Cardiac muscle cell (in vitro differentiated cells and primary cell): ENCODE measurements at regions not wholly inside any gene's neighbourhood (a gene's known extent, or its start where the extent isn't known, plus 50 kb on each side); places are given as distances from the start of the nearest gene placed in this dataset.

Source experiments
- DNase-seq, 2 donors: peaks; one replicate each; pipeline versions ENCODE4 v3.0.0 to v3.0.0-alpha.2; 2010 to 2017; ENCODE audit warnings: low read depth in 1 of 2, low spot score in 1 of 2
- H3K27ac ChIP-seq: fragments of 200-600 bp; sonication (generic); 2 replicates; pipeline ENCODE4 v1.5.1; 2016
- H3K27me3 ChIP-seq: fragments of 200-600 bp; sonication (generic); 2 replicates; pipeline ENCODE4 v1.6.0; 2016; ENCODE audit warnings: control low read depth
- H3K36me3 ChIP-seq: fragments of 200-600 bp; sonication (generic); 2 replicates; pipeline ENCODE4 v1.5.1; 2016; ENCODE audit warnings: control low read depth
- H3K4me1 ChIP-seq: fragments of 200-600 bp; sonication (generic); 2 replicates; pipeline ENCODE4 v1.8.1; 2017; ENCODE audit warnings: low read depth, mild to moderate bottlenecking, mixed run types
- H3K4me3 ChIP-seq: fragments of 200-600 bp; sonication (generic); 2 replicates; pipeline ENCODE4 v1.5.1; 2016; ENCODE audit warnings: mild to moderate bottlenecking
- H3K9me3 ChIP-seq: fragments of 200-600 bp; sonication (generic); 2 replicates; pipeline ENCODE4 v1.5.1; 2017; ENCODE audit warnings: low read depth, mild to moderate bottlenecking, control low read depth
- TF ChIP-seq, protein P1 (sequence below): IDR thresholded peaks from 2 replicates; pipeline ENCODE4 v1.5.1; 2012; ENCODE audit warnings: low read depth, mild to moderate bottlenecking, low read length

- Histone ChIP-seq H3K4me1 (no peaks in the 10 kb centered on the region), H3K9me3 (no peaks in the 10 kb centered on the region), H3K27ac (no peak overlapping the region), H3K27me3 (no peaks in the 10 kb centered on the region), H3K4me3 (no peak overlapping the region), H3K36me3 (no peaks in the 10 kb centered on the region)
- TF ChIP-seq, protein P1, sequence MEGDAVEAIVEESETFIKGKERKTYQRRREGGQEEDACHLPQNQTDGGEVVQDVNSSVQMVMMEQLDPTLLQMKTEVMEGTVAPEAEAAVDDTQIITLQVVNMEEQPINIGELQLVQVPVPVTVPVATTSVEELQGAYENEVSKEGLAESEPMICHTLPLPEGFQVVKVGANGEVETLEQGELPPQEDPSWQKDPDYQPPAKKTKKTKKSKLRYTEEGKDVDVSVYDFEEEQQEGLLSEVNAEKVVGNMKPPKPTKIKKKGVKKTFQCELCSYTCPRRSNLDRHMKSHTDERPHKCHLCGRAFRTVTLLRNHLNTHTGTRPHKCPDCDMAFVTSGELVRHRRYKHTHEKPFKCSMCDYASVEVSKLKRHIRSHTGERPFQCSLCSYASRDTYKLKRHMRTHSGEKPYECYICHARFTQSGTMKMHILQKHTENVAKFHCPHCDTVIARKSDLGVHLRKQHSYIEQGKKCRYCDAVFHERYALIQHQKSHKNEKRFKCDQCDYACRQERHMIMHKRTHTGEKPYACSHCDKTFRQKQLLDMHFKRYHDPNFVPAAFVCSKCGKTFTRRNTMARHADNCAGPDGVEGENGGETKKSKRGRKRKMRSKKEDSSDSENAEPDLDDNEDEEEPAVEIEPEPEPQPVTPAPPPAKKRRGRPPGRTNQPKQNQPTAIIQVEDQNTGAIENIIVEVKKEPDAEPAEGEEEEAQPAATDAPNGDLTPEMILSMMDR, result no peak
- no peak for DNase-seq
Observed at GRCh38 chr4:171390626-171391025, 422.6 kb upstream of the GALNTL6 start.

DNA sequence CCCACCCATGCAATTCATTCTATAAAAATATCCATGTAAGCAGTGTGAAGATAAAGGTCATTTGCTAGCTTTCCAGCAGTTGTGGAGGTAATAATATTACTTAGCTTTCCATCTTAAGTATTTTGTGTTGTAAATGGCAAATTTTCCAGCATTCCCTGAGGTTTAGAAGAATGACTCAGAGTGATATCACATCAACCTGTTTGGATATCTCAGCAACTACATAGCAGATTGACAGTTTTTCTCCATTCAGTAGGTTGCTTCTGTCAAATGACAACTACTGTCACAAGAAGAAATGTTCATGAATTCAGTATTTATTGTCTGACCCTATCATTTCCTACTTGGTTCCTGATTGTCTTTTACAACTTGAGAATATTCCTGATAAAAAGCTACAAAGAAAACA, 434.9 kb upstream of the GALNTL6 start:
- H3K27ac ChIP-seq, result no peak overlapping the region
- no peak overlapping the region for H3K4me3 ChIP-seq
- H3K4me1 ChIP-seq, result no peaks in the 10 kb centered on the region
- H3K9me3 ChIP-seq, result no peaks in the 10 kb centered on the region
- TF ChIP-seq, protein P1, result no peak
- H3K36me3 ChIP-seq, result no peaks in the 10 kb centered on the region
- DNase-seq, result no peak
- H3K27me3 ChIP-seq, result no peaks in the 10 kb centered on the region

- TF ChIP-seq, protein P1, result no peak
- no peaks in the 10 kb centered on the region for H3K36me3 ChIP-seq
Observed at GRCh38 chr4:171376724-171377123, 436.5 kb upstream of the GALNTL6 start.

GRCh38 chr4:171353535-171353934, 459.7 kb upstream of the GALNTL6 start:
- no peaks in the 10 kb centered on the region for H3K27me3 ChIP-seq
- H3K9me3 ChIP-seq, result no peaks in the 10 kb centered on the region
- no peak overlapping the region for H3K27ac ChIP-seq
- no peaks in the 10 kb centered on the region for H3K36me3 ChIP-seq
- DNase-seq, result no peak
- no peaks in the 10 kb centered on the region for H3K4me1 ChIP-seq
- no peak overlapping the region for H3K4me3 ChIP-seq
- TF ChIP-seq, protein P1, result no peak

More at GRCh38 chr4:171376724-171377123, 436.5 kb upstream of the GALNTL6 start:
- no peaks in the 10 kb centered on the region for H3K9me3 ChIP-seq
- no peaks in the 10 kb centered on the region for H3K27me3 ChIP-seq
- DNase-seq, result no peak
- H3K27ac ChIP-seq, result no peak overlapping the region
- no peak overlapping the region for H3K4me3 ChIP-seq
- no peaks in the 10 kb centered on the region for H3K4me1 ChIP-seq

DNA sequence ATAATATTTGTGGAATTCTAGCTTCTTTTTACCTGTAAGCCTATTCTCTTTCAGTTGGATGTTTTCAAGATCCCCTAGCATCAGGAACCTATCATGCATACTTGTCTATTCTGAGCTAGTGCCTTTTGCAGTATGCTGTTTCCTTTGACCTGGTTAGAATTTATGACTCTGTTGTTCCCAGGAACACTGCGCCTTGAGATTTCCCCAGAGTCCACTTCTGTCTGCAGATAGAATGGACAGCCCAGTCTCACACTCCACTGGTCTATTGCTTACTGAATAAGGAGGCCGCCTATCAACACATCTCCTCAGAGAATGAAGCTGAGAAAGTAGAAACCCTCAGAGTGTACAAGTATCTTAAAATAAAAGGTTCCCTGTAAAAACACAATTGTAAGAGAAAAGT, 465.1 kb upstream of the GALNTL6 start:
- TF ChIP-seq, protein P1, result no peak
- Histone ChIP-seq H3K36me3 (no peaks in the 10 kb centered on the region), H3K27me3 (no peaks in the 10 kb centered on the region)

DNA sequence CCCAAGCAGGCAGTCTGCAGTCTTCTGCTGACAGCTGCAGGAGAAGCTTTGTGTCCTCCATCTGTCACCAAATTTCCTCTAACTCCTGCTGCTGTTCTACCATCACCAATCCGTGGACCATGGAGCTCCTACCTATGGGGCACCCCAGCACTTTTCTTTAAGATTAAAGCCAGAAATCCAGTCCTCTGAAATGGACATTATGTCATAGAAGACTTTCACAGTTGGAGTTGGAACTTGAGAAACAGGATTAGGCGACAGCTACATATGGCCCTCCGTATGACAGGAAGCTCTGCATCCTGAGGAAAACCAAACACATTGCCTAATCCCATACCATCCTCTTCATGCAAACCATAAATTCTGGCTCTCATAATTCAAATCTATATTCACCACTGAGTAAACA, 470.6 kb upstream of the GALNTL6 start:
- Histone ChIP-seq H3K27me3 (no peaks in the 10 kb centered on the region), H3K4me1 (no peaks in the 10 kb centered on the region), H3K27ac (no peak overlapping the region), H3K36me3 (no peaks in the 10 kb centered on the region), H3K9me3 (no peaks in the 10 kb centered on the region), H3K4me3 (no peak overlapping the region)
- no peak for DNase-seq
- TF ChIP-seq, protein P1, result no peak

More for the DNA sequence above, 465.1 kb upstream of the GALNTL6 start:
- no peak for DNase-seq
- Histone ChIP-seq H3K4me1 (no peaks in the 10 kb centered on the region), H3K9me3 (no peaks in the 10 kb centered on the region), H3K4me3 (no peak overlapping the region), H3K27ac (no peak overlapping the region)
